ENCODE measurements at regions not wholly inside any gene's neighbourhood (a gene's known extent, or its start where the extent isn't known, plus 50 kb on each side); places are given as distances from the start of the nearest gene placed in this dataset.

DNA sequence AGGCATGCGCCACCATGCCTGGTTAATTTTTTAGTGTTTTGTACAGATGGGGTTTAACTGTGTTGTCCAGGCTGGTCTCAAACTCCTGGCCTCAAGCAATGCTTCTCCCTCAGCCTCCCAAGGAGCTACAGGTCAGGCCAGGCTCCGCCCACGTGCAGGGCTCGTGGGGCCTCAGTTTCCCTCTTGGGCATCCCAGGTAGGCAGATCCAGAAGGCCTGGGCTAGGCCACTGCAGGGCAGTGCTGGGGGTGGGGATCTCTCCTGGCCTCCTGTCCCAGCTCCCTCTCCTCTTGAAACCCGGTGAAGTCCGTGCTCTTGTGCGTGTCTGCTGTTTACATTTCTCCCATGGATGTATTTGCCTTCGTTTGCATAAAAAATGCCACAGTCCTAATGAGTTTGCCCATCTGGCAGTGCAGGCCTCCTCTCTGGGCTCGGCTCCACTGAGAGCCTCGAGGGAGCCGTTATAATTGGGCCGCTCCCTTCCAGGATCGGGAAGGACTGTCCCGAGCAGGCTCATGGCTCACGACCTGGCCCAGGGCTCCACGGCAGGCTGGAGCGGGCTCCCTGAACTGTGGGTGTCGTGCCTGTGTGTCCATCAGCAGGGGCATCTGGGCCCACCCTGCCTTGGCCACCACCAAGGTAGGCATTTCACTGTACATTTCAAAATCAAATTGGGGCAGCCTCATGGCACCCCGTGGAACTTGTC is 52.6 kb upstream of the RUFY1 start:
- Histone ChIP-seq H3K4me1 (no peaks in the 10 kb centered on the region), H3K4me3 (no peak overlapping the region), H3K27me3 (no peaks in the 10 kb centered on the region), H3K27ac (no peak overlapping the region), H3K36me3 (replicated peaks in 1 of 2; ENCODE audit: insufficient read depth in 1 of 2, low read depth in 2 of 2) (no peaks in the 10 kb centered on the region), H3K9me3 (no peaks in the 10 kb centered on the region)
- WGBS, 2 donors: 50 to 51% methylated on average over 6 to 19 of the region's 19 CpGs
- ATAC-seq: no peak
- intact Hi-C loops (cut with DNase I): loop anchor here (10.0 kb wide), 1 partner anchor 333 kb away; no protein-coding TSS in a partner anchor
- no peak for DNase-seq
- TF ChIP-seq POLR2A (IDR thresholded peaks at IDR 0.05): no peak

DNA sequence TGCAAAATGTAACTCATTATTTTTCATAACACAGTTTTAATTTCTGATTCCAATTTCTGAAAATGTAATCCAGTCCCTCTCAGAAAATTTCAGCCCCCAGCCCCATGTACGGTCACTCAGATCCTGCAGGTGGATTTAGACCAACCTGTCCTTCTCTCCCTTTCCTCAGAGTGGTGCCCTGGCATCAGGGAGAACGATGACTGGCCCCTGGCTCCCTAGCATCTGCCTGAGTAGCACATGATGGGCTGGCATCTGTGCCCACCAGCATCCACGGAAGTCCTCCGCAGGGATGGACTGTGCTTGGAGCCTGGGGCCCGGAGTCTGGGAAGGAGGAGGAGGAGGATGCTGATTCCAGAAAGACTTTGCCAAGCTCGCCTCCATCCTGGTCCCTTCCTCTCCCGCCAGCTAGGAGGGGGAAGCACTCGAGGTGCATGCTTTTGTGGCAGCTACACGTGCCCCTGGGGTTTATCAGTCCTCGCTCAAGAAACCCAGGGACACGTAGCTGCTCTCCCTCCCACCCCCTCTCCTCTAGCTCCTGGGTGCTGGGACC is 54.4 kb upstream of the RUFY1 start:
- Histone ChIP-seq H3K4me3 (no peak overlapping the region), H3K27ac (no peak overlapping the region), H3K27me3 (no peaks in the 10 kb centered on the region), H3K36me3 (replicated peaks in 1 of 2; ENCODE audit: insufficient read depth in 1 of 2, low read depth in 2 of 2) (no peaks in the 10 kb centered on the region), H3K9me3 (no peaks in the 10 kb centered on the region), H3K4me1 (no peaks in the 10 kb centered on the region)
- TF ChIP-seq POLR2A (IDR thresholded peaks at IDR 0.05) (no peak), CTCF (IDR thresholded peaks at IDR 0.05) (no peak)
- ATAC-seq (no peak), DNase-seq (no peak)
- 36 to 47% methylated on average over 6 to 11 of the region's 11 CpGs for WGBS, 2 donors
- intact Hi-C loops (cut with DNase I): loop anchor here (10.0 kb wide), 1 partner anchor 331 kb away; no protein-coding TSS in a partner anchor

DNA sequence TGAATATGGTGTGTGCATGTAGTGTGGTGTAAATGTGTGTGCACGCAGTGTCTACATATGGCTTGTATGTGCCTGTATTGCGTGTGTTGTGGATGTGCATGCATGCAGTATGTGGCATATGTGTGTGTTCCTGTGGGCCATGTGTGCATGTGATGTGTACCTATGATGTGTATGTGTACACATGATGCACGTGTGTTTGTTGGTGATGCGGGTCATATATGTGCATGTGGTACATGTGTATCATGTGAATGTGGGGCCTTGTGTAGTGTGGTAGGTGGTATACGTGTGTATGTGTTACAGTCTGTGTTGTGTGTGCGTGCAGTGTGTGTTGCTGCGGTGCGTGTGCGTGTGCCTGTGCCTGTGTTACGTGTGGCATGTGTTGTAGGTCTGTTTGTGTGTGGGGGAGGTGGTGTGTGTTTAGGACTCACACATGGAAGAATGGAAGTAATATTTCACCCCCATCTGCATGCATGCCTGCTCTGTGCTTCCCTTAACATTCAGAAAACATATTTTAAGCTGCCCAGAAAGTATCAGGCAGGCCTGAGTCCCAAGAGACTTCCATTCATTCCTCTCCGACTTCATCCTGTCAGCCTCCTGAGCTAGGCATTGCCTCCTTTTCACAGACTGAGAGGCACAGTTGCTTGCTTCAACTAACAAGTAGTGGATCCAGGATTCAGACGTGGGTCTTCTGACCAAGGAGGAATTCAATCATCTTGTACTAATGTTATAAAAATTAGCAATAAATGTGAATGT is 55.4 kb upstream of the RUFY1 start:
- intact Hi-C loops (cut with DNase I): loop anchor here (10.0 kb wide), 1 partner anchor 330 kb away; no protein-coding TSS in a partner anchor

DNA sequence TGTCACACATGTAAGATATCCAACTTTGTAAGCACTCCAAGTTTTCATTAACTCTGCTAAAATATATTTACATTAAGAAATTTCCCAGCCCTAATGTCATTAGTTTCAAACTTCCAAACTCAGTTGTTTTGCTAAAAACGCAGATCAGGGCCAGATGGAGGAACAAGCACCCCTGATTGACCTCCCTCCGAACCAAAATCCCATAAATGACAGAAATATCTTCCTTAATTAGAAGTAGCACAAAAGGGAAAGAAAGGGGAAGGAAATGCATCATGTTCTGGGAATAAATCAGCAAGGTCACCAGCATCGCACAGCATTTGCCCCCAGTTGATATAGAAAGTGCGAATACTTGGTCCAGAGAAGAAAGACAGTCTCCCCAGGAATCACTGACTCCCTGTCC is 61.4 kb upstream of the RUFY1 start:
- DNase-seq (no peak), ATAC-seq (no peak)
- Histone ChIP-seq H3K9me3 (no peaks in the 10 kb centered on the region), H3K4me1 (no peaks in the 10 kb centered on the region), H3K27ac (no peak overlapping the region), H3K4me3 (no peak overlapping the region), H3K36me3 (replicated peaks in 1 of 2; ENCODE audit: insufficient read depth in 1 of 2, low read depth in 2 of 2) (no peaks in the 10 kb centered on the region), H3K27me3 (no peaks in the 10 kb centered on the region)
- intact Hi-C loops (cut with DNase I): no loop called here
- WGBS, 2 donors: 30 to 34% methylated on average over 4 of the region's 4 CpGs
- no peak for TF ChIP-seq POLR2A (IDR thresholded peaks at IDR 0.05)
- no peak for TF ChIP-seq CTCF (IDR thresholded peaks at IDR 0.05)

More for the DNA sequence above, 55.4 kb upstream of the RUFY1 start:
- Histone ChIP-seq H3K27me3 (no peaks in the 10 kb centered on the region), H3K27ac (no peak overlapping the region), H3K36me3 (replicated peaks in 1 of 2; ENCODE audit: insufficient read depth in 1 of 2, low read depth in 2 of 2) (no peaks in the 10 kb centered on the region), H3K4me1 (no peaks in the 10 kb centered on the region), H3K4me3 (no peak overlapping the region), H3K9me3 (no peaks in the 10 kb centered on the region)
- 51 to 63% methylated on average over 12 of the region's 12 CpGs for WGBS, 2 donors
- ATAC-seq (no peak), DNase-seq (no peak)
- TF ChIP-seq POLR2A (IDR thresholded peaks at IDR 0.05) (no peak), CTCF (IDR thresholded peaks at IDR 0.05) (no peak)

GRCh38 chr5:179488491-179488890 is 61.9 kb upstream of the RUFY1 start:
- Histone ChIP-seq H3K27me3 (no peaks in the 10 kb centered on the region), H3K4me1 (no peaks in the 10 kb centered on the region), H3K4me3 (no peak overlapping the region), H3K27ac (no peak overlapping the region), H3K9me3 (no peaks in the 10 kb centered on the region), H3K36me3 (replicated peaks in 1 of 2; ENCODE audit: insufficient read depth in 1 of 2, low read depth in 2 of 2) (no peaks in the 10 kb centered on the region)
- TF ChIP-seq CTCF (IDR thresholded peaks at IDR 0.05): no peak
- no peak for TF ChIP-seq POLR2A (IDR thresholded peaks at IDR 0.05)
- DNase-seq (no peak), ATAC-seq (no peak)
- intact Hi-C loops (cut with DNase I): no loop called here
- 51 to 58% methylated on average over 8 of the region's 8 CpGs for WGBS, 2 donors
